WTC11 (cell line): ENCODE measurements at regions not wholly inside any gene's neighbourhood (a gene's known extent, or its start where the extent isn't known, plus 50 kb on each side); places are given as distances from the start of the nearest gene placed in this dataset.

Experiments used
- ATAC-seq: fragments of 200-7000 bp; cut with Tn5 transposase; 2 replicates; pipeline ENCODE4 v1.10.0; 2021; ENCODE audit warnings: mild to moderate bottlenecking, moderate library complexity
- CTCF ChIA-PET: fragments of 300-600 bp; sonication (Branson Sonifier 250); formaldehyde crosslinking; loops from one replicate; lab custom pipeline; 2021; ENCODE audit warnings: antibody characterized with exemption; lab: Charles Lee
- POLR2A ChIA-PET: fragments of 350-600 bp; sonication (Branson Sonifier 250); formaldehyde crosslinking; loops from one replicate; lab custom pipeline; 2021; ENCODE audit warnings: antibody characterized with exemption; lab: Charles Lee
- DNase-seq: peaks from one replicate; pipeline ENCODE4 v3.0.0; 2021; ENCODE audit warnings: low spot score
- H3K27ac Mint-ChIP-seq: 2 replicates; pipeline ENCODE4 v1.8.0; 2021; ENCODE audit warnings: mixed read lengths
- H3K27me3 Mint-ChIP-seq: 2 replicates; pipeline ENCODE4 v1.8.0; 2021; ENCODE audit warnings: low read depth, mild to moderate bottlenecking, moderate library complexity, mixed read lengths
- H3K36me3 Mint-ChIP-seq: 2 replicates; pipeline ENCODE4 v1.8.0; 2021; ENCODE audit warnings: mixed read lengths
- H3K4me1 Mint-ChIP-seq: 2 replicates; pipeline ENCODE4 v1.8.0; 2022; ENCODE audit warnings: mixed read lengths
- H3K4me3 Mint-ChIP-seq: 2 replicates; pipeline ENCODE4 v1.8.0; 2021; ENCODE audit warnings: mild to moderate bottlenecking, moderate library complexity, mixed read lengths
- H3K9me3 Mint-ChIP-seq: 2 replicates; pipeline ENCODE4 v1.8.0; 2021; ENCODE audit warnings: mixed read lengths
- E2F5 ChIP-seq: sonication (generic); formaldehyde crosslinking; IDR thresholded peaks from 2 replicates; pipeline ENCODE4 v1.8.1; 2022; ENCODE audit warnings: mild to moderate bottlenecking, moderate library complexity, missing genetic modification reagents
- GRHL2 ChIP-seq: fragments of 250-450 bp; sonication (Bioruptor Pico); IDR thresholded peaks from 2 replicates; pipeline ENCODE4 v1.8.0; 2022; ENCODE audit warnings: mild to moderate bottlenecking, moderate library complexity; ENCODE audit not compliant: insufficient replicate concordance, severe bottlenecking
- GTF2I ChIP-seq: fragments of 250-450 bp; sonication (Bioruptor Pico); conservative IDR thresholded peaks from 2 replicates; pipeline ENCODE4 v1.4.0; 2021; ENCODE audit warnings: mild to moderate bottlenecking
- STAT6 ChIP-seq: sonication (generic); formaldehyde crosslinking; conservative IDR thresholded peaks from 2 replicates; pipeline ENCODE4 v1.8.1; 2023; ENCODE audit warnings: mild to moderate bottlenecking, low read depth, missing genetic modification reagents, moderate library complexity
- TP53 ChIP-seq: sonication (generic); formaldehyde crosslinking; IDR thresholded peaks from 2 replicates; pipeline ENCODE4 v1.8.1; 2023; ENCODE audit warnings: mild to moderate bottlenecking, missing genetic modification reagents
- ZBTB21 ChIP-seq: sonication (generic); formaldehyde crosslinking; IDR thresholded peaks from 2 replicates; pipeline ENCODE4 v1.8.1; 2023; ENCODE audit warnings: mild to moderate bottlenecking, missing genetic modification reagents, borderline replicate concordance
- ZNF281 ChIP-seq: sonication (generic); formaldehyde crosslinking; IDR thresholded peaks from 2 replicates; pipeline ENCODE4 v1.8.0; 2023; ENCODE audit warnings: mild to moderate bottlenecking, missing genetic modification reagents
- ZNF532 ChIP-seq: fragments of 250-450 bp; sonication (Bioruptor Pico); IDR thresholded peaks from 2 replicates; pipeline ENCODE4 v1.9.0; 2021; ENCODE audit warnings: mild to moderate bottlenecking, borderline replicate concordance
- TF ChIP-seq, protein P1 (sequence below): fragments of 200-600 bp; IDR thresholded peaks from 2 replicates; pipeline ENCODE4 v1.8.0; 2022; ENCODE audit warnings: antibody characterized with exemption
- TF ChIP-seq, protein P2 (sequence below): sonication (generic); formaldehyde crosslinking; IDR thresholded peaks from 2 replicates; pipeline ENCODE4 v1.8.1; 2023; ENCODE audit warnings: mild to moderate bottlenecking, missing genetic modification reagents
- TF ChIP-seq, protein P3 (sequence below): sonication (generic); formaldehyde crosslinking; IDR thresholded peaks from 2 replicates; pipeline ENCODE4 v1.8.1; 2023; ENCODE audit warnings: mild to moderate bottlenecking, missing genetic modification reagents, borderline replicate concordance
- TF ChIP-seq, protein P4 (sequence below): sonication (generic); formaldehyde crosslinking; IDR thresholded peaks from 2 replicates; pipeline ENCODE4 v1.8.1; 2023; ENCODE audit warnings: mild to moderate bottlenecking, missing genetic modification reagents, moderate library complexity

GRCh38 chr14:105929327-105930081, 403.1 kb downstream of the TMEM121 start (continued):
- TF ChIP-seq ZNF281 (CRISPR knock-in tag) (no peak), STAT6 (CRISPR knock-in tag) (no peak), GRHL2 (no peak), ZBTB21 (no peak), ZNF532 (CRISPR knock-in tag) (no peak), GTF2I (CRISPR knock-in tag) (no peak)
- TF ChIP-seq, protein P1, sequence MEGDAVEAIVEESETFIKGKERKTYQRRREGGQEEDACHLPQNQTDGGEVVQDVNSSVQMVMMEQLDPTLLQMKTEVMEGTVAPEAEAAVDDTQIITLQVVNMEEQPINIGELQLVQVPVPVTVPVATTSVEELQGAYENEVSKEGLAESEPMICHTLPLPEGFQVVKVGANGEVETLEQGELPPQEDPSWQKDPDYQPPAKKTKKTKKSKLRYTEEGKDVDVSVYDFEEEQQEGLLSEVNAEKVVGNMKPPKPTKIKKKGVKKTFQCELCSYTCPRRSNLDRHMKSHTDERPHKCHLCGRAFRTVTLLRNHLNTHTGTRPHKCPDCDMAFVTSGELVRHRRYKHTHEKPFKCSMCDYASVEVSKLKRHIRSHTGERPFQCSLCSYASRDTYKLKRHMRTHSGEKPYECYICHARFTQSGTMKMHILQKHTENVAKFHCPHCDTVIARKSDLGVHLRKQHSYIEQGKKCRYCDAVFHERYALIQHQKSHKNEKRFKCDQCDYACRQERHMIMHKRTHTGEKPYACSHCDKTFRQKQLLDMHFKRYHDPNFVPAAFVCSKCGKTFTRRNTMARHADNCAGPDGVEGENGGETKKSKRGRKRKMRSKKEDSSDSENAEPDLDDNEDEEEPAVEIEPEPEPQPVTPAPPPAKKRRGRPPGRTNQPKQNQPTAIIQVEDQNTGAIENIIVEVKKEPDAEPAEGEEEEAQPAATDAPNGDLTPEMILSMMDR = no peak
- TF ChIP-seq, protein P2, sequence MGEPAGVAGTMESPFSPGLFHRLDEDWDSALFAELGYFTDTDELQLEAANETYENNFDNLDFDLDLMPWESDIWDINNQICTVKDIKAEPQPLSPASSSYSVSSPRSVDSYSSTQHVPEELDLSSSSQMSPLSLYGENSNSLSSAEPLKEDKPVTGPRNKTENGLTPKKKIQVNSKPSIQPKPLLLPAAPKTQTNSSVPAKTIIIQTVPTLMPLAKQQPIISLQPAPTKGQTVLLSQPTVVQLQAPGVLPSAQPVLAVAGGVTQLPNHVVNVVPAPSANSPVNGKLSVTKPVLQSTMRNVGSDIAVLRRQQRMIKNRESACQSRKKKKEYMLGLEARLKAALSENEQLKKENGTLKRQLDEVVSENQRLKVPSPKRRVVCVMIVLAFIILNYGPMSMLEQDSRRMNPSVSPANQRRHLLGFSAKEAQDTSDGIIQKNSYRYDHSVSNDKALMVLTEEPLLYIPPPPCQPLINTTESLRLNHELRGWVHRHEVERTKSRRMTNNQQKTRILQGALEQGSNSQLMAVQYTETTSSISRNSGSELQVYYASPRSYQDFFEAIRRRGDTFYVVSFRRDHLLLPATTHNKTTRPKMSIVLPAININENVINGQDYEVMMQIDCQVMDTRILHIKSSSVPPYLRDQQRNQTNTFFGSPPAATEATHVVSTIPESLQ = no peak

DNA sequence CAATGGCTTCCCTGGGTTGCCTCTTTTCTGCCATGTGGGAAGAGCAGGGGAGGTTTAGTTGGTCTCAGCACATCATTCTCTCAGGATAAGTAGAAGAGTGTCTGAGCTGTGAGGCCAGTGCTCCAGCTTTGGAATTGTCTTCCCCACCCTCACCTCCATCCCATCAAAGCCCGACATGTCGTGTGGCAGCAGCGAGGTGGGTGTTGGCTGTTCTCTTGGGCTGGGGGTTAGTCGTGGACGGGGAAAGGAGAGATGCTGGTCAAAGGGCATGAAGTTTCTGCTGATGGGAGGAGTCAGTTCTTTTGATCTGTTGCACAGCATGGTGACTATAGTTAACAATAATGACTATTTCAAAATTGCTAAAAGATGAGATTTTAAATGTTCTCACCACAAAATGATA, 404.2 kb downstream of the TMEM121 start:
- no peak overlapping the region for H3K4me3 Mint-ChIP-seq
- H3K9me3 Mint-ChIP-seq = peaks cover 61% of the 10 kb centered on the region
- H3K27me3 Mint-ChIP-seq = peaks cover 13% of the 10 kb centered on the region; the same call in 1 of the 2 replicates
- peaks cover 60% of the 10 kb centered on the region for H3K36me3 Mint-ChIP-seq
- ATAC-seq (no peak), DNase-seq (no peak)
- ChIA-PET CTCF (no interaction called here), POLR2A (no interaction called here)
- no peaks in the 10 kb centered on the region for H3K4me1 Mint-ChIP-seq
- H3K27ac Mint-ChIP-seq = no peak overlapping the region
- TF ChIP-seq, protein P3, sequence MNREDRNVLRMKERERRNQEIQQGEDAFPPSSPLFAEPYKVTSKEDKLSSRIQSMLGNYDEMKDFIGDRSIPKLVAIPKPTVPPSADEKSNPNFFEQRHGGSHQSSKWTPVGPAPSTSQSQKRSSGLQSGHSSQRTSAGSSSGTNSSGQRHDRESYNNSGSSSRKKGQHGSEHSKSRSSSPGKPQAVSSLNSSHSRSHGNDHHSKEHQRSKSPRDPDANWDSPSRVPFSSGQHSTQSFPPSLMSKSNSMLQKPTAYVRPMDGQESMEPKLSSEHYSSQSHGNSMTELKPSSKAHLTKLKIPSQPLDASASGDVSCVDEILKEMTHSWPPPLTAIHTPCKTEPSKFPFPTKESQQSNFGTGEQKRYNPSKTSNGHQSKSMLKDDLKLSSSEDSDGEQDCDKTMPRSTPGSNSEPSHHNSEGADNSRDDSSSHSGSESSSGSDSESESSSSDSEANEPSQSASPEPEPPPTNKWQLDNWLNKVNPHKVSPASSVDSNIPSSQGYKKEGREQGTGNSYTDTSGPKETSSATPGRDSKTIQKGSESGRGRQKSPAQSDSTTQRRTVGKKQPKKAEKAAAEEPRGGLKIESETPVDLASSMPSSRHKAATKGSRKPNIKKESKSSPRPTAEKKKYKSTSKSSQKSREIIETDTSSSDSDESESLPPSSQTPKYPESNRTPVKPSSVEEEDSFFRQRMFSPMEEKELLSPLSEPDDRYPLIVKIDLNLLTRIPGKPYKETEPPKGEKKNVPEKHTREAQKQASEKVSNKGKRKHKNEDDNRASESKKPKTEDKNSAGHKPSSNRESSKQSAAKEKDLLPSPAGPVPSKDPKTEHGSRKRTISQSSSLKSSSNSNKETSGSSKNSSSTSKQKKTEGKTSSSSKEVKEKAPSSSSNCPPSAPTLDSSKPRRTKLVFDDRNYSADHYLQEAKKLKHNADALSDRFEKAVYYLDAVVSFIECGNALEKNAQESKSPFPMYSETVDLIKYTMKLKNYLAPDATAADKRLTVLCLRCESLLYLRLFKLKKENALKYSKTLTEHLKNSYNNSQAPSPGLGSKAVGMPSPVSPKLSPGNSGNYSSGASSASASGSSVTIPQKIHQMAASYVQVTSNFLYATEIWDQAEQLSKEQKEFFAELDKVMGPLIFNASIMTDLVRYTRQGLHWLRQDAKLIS (CRISPR knock-in tag) = no peak
- TF ChIP-seq E2F5 (CRISPR knock-in tag) (no peak), TP53 (CRISPR knock-in tag) (no peak)
- TF ChIP-seq, protein P4, sequence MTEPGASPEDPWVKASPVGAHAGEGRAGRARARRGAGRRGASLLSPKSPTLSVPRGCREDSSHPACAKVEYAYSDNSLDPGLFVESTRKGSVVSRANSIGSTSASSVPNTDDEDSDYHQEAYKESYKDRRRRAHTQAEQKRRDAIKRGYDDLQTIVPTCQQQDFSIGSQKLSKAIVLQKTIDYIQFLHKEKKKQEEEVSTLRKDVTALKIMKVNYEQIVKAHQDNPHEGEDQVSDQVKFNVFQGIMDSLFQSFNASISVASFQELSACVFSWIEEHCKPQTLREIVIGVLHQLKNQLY (CRISPR knock-in tag) = no peak
